ENCODE measurements at regions not wholly inside any gene's neighbourhood (a gene's known extent, or its start where the extent isn't known, plus 50 kb on each side); places are given as distances from the start of the nearest gene placed in this dataset.
A peak's percentile ranks its signal among the peaks of the same experiment; 100 is the strongest.

- ATAC-seq: no peak
- H3K27ac ChIP-seq: no peak overlapping the region
- no peak for DNase-seq
- no peaks in the 10 kb centered on the region for H3K4me1 ChIP-seq
- no peaks in the 10 kb centered on the region for H3K9me3 ChIP-seq
- intact Hi-C loops (cut with DNase I): no loop called here
- TF ChIP-seq, protein P1, sequence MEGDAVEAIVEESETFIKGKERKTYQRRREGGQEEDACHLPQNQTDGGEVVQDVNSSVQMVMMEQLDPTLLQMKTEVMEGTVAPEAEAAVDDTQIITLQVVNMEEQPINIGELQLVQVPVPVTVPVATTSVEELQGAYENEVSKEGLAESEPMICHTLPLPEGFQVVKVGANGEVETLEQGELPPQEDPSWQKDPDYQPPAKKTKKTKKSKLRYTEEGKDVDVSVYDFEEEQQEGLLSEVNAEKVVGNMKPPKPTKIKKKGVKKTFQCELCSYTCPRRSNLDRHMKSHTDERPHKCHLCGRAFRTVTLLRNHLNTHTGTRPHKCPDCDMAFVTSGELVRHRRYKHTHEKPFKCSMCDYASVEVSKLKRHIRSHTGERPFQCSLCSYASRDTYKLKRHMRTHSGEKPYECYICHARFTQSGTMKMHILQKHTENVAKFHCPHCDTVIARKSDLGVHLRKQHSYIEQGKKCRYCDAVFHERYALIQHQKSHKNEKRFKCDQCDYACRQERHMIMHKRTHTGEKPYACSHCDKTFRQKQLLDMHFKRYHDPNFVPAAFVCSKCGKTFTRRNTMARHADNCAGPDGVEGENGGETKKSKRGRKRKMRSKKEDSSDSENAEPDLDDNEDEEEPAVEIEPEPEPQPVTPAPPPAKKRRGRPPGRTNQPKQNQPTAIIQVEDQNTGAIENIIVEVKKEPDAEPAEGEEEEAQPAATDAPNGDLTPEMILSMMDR (IDR thresholded peaks at IDR 0.05): no peak
- no peaks in the 10 kb centered on the region for H3K27me3 ChIP-seq
- H3K4me3 ChIP-seq: no peak overlapping the region
- H3K36me3 ChIP-seq: no peaks in the 10 kb centered on the region
Measured at GRCh38 chr1:99580451-99580850, 65.5 kb upstream of the PALMD start.

GRCh38 chr1:99587008-99587407 lies 58.9 kb upstream of the PALMD start:
- Histone ChIP-seq H3K27ac (no peak overlapping the region), H3K4me3 (no peak overlapping the region), H3K36me3 (no peaks in the 10 kb centered on the region), H3K9me3 (no peaks in the 10 kb centered on the region), H3K27me3 (no peaks in the 10 kb centered on the region), H3K4me1 (peaks cover 0 to 8% of the 10 kb centered on the region in 2 donors)
- DNase-seq (no peak), ATAC-seq (no peak)
- TF ChIP-seq, protein P1 (IDR thresholded peaks at IDR 0.05): no peak
- intact Hi-C loops (cut with DNase I): no loop called here

GRCh38 chr1:99589186-99589636 lies 56.7 kb upstream of the PALMD start:
- H3K27me3 ChIP-seq: no peaks in the 10 kb centered on the region
- no peak overlapping the region for H3K4me3 ChIP-seq
- no peaks in the 10 kb centered on the region for H3K9me3 ChIP-seq
- H3K4me1 ChIP-seq: peaks cover 0 to 8% of the 10 kb centered on the region in 2 donors
- ATAC-seq: no peak
- no peak overlapping the region for H3K27ac ChIP-seq
- no peaks in the 10 kb centered on the region for H3K36me3 ChIP-seq
- TF ChIP-seq, protein P1 (IDR thresholded peaks at IDR 0.05): no peak
- intact Hi-C loops (cut with DNase I): no loop called here
- no peak for DNase-seq

GRCh38 chr1:99590578-99591209 lies 55.2 kb upstream of the PALMD start:
- no peaks in the 10 kb centered on the region for H3K27me3 ChIP-seq
- H3K27ac ChIP-seq: peak overlapping the region in 1 of 2 donors; percentile 48
- no peak overlapping the region for H3K4me3 ChIP-seq
- DNase-seq (peak in 2 of 4 donors; percentile 27 to 46), ATAC-seq (peak; percentile 57)
- TF ChIP-seq, protein P1 (IDR thresholded peaks at IDR 0.05): no peak
- intact Hi-C loops (cut with DNase I): no loop called here
- H3K4me1 ChIP-seq: peaks cover 0 to 8% of the 10 kb centered on the region in 2 donors
- no peaks in the 10 kb centered on the region for H3K9me3 ChIP-seq
- H3K36me3 ChIP-seq: no peaks in the 10 kb centered on the region

- TF ChIP-seq, protein P1 (IDR thresholded peaks at IDR 0.05): no peak
- Histone ChIP-seq H3K36me3 (no peaks in the 10 kb centered on the region), H3K27ac (no peak overlapping the region), H3K9me3 (no peaks in the 10 kb centered on the region), H3K27me3 (no peaks in the 10 kb centered on the region), H3K4me3 (no peak overlapping the region), H3K4me1 (peaks cover 0 to 8% of the 10 kb centered on the region in 2 donors)
- no peak for ATAC-seq
- intact Hi-C loops (cut with DNase I): no loop called here
- no peak for DNase-seq
Measured at GRCh38 chr1:99591886-99592285, 54.0 kb upstream of the PALMD start.

Measured in left lung (tissue), 4 donors.